SK-N-SH (cell line): ENCODE measurements at regions not wholly inside any gene's neighbourhood (a gene's known extent, or its start where the extent isn't known, plus 50 kb on each side); places are given as distances from the start of the nearest gene placed in this dataset.

Experiments used
- CTCF ChIA-PET: fragments of 300-600, 350-600 bp; formaldehyde crosslinking; extraction: SDS; loops from one replicate; lab custom pipeline; 2021; lab: Yijun Ruan, JAX
- POLR2A ChIA-PET: fragments of 350-600 bp; sonication (Branson Sonifier 250); formaldehyde crosslinking; extraction: SDS; loops from one replicate; lab custom pipeline; 2020; ENCODE audit warnings: antibody characterized with exemption, inconsistent platforms; lab: Yijun Ruan, JAX
- DNase-seq: peaks from one replicate; pipeline ENCODE4 v3.0.0; 2012
- H2AFZ ChIP-seq: fragments of 200-600 bp; sonication (generic); 2 replicates; pipeline ENCODE4 v1.8.1; 2016; ENCODE audit warnings: antibody characterized with exemption, mild to moderate bottlenecking, low read depth
- H3F3A ChIP-seq: fragments of 200-600 bp; sonication (generic); replicated peaks from 2 replicates; pipeline ENCODE3; 2016; ENCODE audit warnings: antibody characterized with exemption, mild to moderate bottlenecking; ENCODE audit not compliant: insufficient read depth
- H3K27ac ChIP-seq, 2 experiments: fragments of 200-500 bp in 1 of 2; fragments of 200-600 bp in 1 of 2; sonication (Bioruptor generic) in 1 of 2; sonication (generic), shearing (Covaris generic) in 1 of 2; 2 replicates each; pipeline versions ENCODE4 v1.5.1 to v1.6.1; 2014 to 2016; ENCODE audit warnings: low read depth in 2 of 2, inconsistent platforms in 1 of 2, low read length in 1 of 2, mild to moderate bottlenecking in 1 of 2, mixed read lengths in 1 of 2
- H3K27me3 ChIP-seq: fragments of 200-600 bp; sonication (generic), shearing (Covaris generic); 2 replicates; pipeline ENCODE4 v1.6.1; 2016; ENCODE audit warnings: mixed run types; ENCODE audit not compliant: insufficient read depth
- H3K36me3 ChIP-seq, 2 experiments: fragments of 200-500 bp in 1 of 2; fragments of 200-600 bp in 1 of 2; sonication (Bioruptor generic) in 1 of 2; sonication (generic) in 1 of 2; replicated peaks in 1 of 2; 2 replicates each; pipeline versions ENCODE3 to v1.5.1; 2014 to 2016; ENCODE audit warnings: low read length in 1 of 2, mild to moderate bottlenecking in 1 of 2; ENCODE audit not compliant: insufficient read depth in 2 of 2, control insufficient read depth in 1 of 2
- H3K4me1 ChIP-seq, 2 experiments: fragments of 200-500 bp in 1 of 2; fragments of 200-600 bp in 1 of 2; sonication (Bioruptor generic) in 1 of 2; sonication (generic), shearing (Covaris generic) in 1 of 2; 2 replicates each; pipeline versions ENCODE4 v1.5.1 to v1.6.1; 2014 to 2016; ENCODE audit warnings: low read depth in 1 of 2, low read length in 1 of 2, mixed run types in 1 of 2; ENCODE audit not compliant: insufficient read depth in 2 of 2, control insufficient read depth in 1 of 2
- H3K4me2 ChIP-seq: fragments of 200-600 bp; sonication (generic), shearing (Covaris generic); 2 replicates; pipeline ENCODE4 v1.6.1; 2017; ENCODE audit warnings: mixed run types
- H3K4me3 ChIP-seq, 2 experiments: fragments of 200-500 bp in 1 of 2; fragments of 200-600 bp in 1 of 2; sonication (Bioruptor generic) in 1 of 2; sonication (generic), shearing (Covaris generic) in 1 of 2; 2 replicates each; pipeline versions ENCODE4 v1.5.1 to v1.8.1; 2014 to 2016; ENCODE audit warnings: low read depth in 2 of 2, inconsistent platforms in 1 of 2, low read length in 1 of 2, mild to moderate bottlenecking in 1 of 2, mixed read lengths in 1 of 2, moderate library complexity in 1 of 2
- H3K79me2 ChIP-seq: fragments of 200-600 bp; sonication (generic); 2 replicates; pipeline ENCODE4 v1.8.1; 2017; ENCODE audit warnings: mild to moderate bottlenecking; ENCODE audit not compliant: insufficient read depth
- H3K9ac ChIP-seq: fragments of 200-600 bp; sonication (generic); 2 replicates; pipeline ENCODE4 v1.6.1; 2017; ENCODE audit warnings: mixed run types
- H3K9me2 ChIP-seq: fragments of 200-600 bp; sonication (generic); 2 replicates; pipeline ENCODE4 v1.6.1; 2017; ENCODE audit warnings: mixed run types
- H3K9me3 ChIP-seq: fragments of 200-600 bp; sonication (generic); 2 replicates; pipeline ENCODE4 v1.6.1; 2017; ENCODE audit warnings: mixed run types, mild to moderate bottlenecking, moderate library complexity
- H4K20me1 ChIP-seq: fragments of 200-600 bp; sonication (generic); 2 replicates; pipeline ENCODE4 v1.6.1; 2017; ENCODE audit warnings: mild to moderate bottlenecking, mixed run types; ENCODE audit not compliant: insufficient read depth
- CTCF ChIP-seq: fragments of 200-600 bp; sonication (generic); IDR thresholded peaks from 2 replicates; pipeline ENCODE4 v1.6.1; 2017; ENCODE audit warnings: antibody characterized with exemption, mild to moderate bottlenecking, moderate library complexity
- EZH2phosphoT487 ChIP-seq: fragments of 200-600 bp; sonication (generic); IDR thresholded peaks from 2 replicates; pipeline ENCODE4 v1.6.1; 2017; ENCODE audit warnings: low read depth, mixed run types, mild to moderate bottlenecking, antibody characterized with exemption, moderate library complexity, borderline replicate concordance
- FOSL2 ChIP-seq: IDR thresholded peaks from 2 replicates; pipeline ENCODE4 v1.4.0; 2012; ENCODE audit warnings: low read depth, mild to moderate bottlenecking, moderate library complexity, borderline replicate concordance
- FOXM1 ChIP-seq: IDR thresholded peaks from 2 replicates; pipeline ENCODE4 v1.4.0; 2012; ENCODE audit warnings: low read depth, mild to moderate bottlenecking
- GATA2 ChIP-seq: sonication (generic); formaldehyde crosslinking; IDR thresholded peaks from 2 replicates; pipeline ENCODE4 v1.5.0; 2020; ENCODE audit warnings: mild to moderate bottlenecking, missing genetic modification reagents
- MAX ChIP-seq: IDR thresholded peaks from 2 replicates; pipeline ENCODE4 v1.4.0; 2012; ENCODE audit warnings: low read depth
- MEF2A ChIP-seq: IDR thresholded peaks from 2 replicates; pipeline ENCODE4 v1.4.0; 2012; ENCODE audit warnings: low read depth, borderline replicate concordance
- NFIC ChIP-seq: IDR thresholded peaks from 2 replicates; pipeline ENCODE4 v1.4.0; 2012; ENCODE audit warnings: borderline replicate concordance
- NRF1 ChIP-seq: IDR thresholded peaks from 2 replicates; pipeline ENCODE4 v1.6.1; 2012; ENCODE audit warnings: low read depth, mild to moderate bottlenecking, low read length
- PBX3 ChIP-seq: IDR thresholded peaks from 2 replicates; pipeline ENCODE4; 2012
- RCOR1 ChIP-seq: fragments of 150-350 bp; IDR thresholded peaks from 2 replicates; pipeline ENCODE4 v1.6.1; 2017; ENCODE audit warnings: antibody characterized with exemption, low read length
- RFX5 ChIP-seq: IDR thresholded peaks from 2 replicates; pipeline ENCODE4 v1.6.1; 2012; ENCODE audit warnings: mild to moderate bottlenecking, improper control_type of control experiment, low read length
- RXRA ChIP-seq: IDR thresholded peaks from 2 replicates; pipeline ENCODE4 v1.4.0; 2012; ENCODE audit warnings: low read depth, mild to moderate bottlenecking, borderline replicate concordance
- SMC3 ChIP-seq: IDR thresholded peaks from 2 replicates; pipeline ENCODE4 v1.6.1; 2012; ENCODE audit warnings: low read depth, low read length, improper control_type of control experiment
- TAF1 ChIP-seq: IDR thresholded peaks from 2 replicates; pipeline ENCODE4 v1.6.1; 2012; ENCODE audit warnings: low read depth, mild to moderate bottlenecking, low read length, moderate library complexity, borderline replicate concordance
- TEAD4 ChIP-seq: IDR thresholded peaks from 2 replicates; pipeline ENCODE4 v1.4.0; 2012; ENCODE audit warnings: mild to moderate bottlenecking, borderline replicate concordance; ENCODE audit not compliant: insufficient read depth
- USF2 ChIP-seq: fragments of 150-350 bp; IDR thresholded peaks from 2 replicates; pipeline ENCODE4 v1.6.1; 2017; ENCODE audit warnings: antibody characterized with exemption, low read length, low read depth, borderline replicate concordance
- ZBTB33 ChIP-seq: IDR thresholded peaks from 2 replicates; pipeline ENCODE4 v1.4.0; 2012; ENCODE audit warnings: low read depth, borderline replicate concordance
- WGBS: methylation state at CpG from one replicate; pipeline ENCODE4 v1.1.6; 2017; ENCODE audit warnings: low lambda C conversion rate; 5-methylcytosine and 5-hydroxymethylcytosine counted together

GRCh38 chr6:9515633-9516606, 899.0 kb downstream of the TFAP2A start (continued):
- no peak for TF ChIP-seq USF2
- TF ChIP-seq RFX5: peak; percentile 31; the same call in 1 of the 2 replicates
- TF ChIP-seq NRF1: no peak
- TF ChIP-seq FOSL2: peak; percentile 76; the same call in 1 of the 2 replicates

- 85% methylated on average over 1 of the region's 1 CpG for WGBS
- POLR2A ChIA-PET: no interaction called here
- no peaks in the 10 kb centered on the region for H3K79me2 ChIP-seq
Observed at GRCh38 chr6:9514146-9514545, 900.7 kb downstream of the TFAP2A start.

More at GRCh38 chr6:9514146-9514545, 900.7 kb downstream of the TFAP2A start:
- H3K4me2 ChIP-seq: no peak overlapping the region
- no peaks in the 10 kb centered on the region for H3K9me3 ChIP-seq
- DNase-seq: no peak
- H3K27ac ChIP-seq: no peak overlapping the region
- peaks cover 10% of the 10 kb centered on the region for H3F3A ChIP-seq
- H3K27me3 ChIP-seq: no peaks in the 10 kb centered on the region
- CTCF ChIA-PET: interaction anchor here (1.0 kb wide), 1 partner anchor 11 kb away, joined by 3 read pairs; no protein-coding TSS in a partner anchor
- H3K4me3 ChIP-seq: no peak overlapping the region
- H2AFZ ChIP-seq: no peak overlapping the region
- no peaks in the 10 kb centered on the region for H3K36me3 ChIP-seq
- H3K9me2 ChIP-seq: no peaks in the 10 kb centered on the region
- no peaks in the 10 kb centered on the region for H4K20me1 ChIP-seq
- no peak overlapping the region for H3K9ac ChIP-seq
- TF ChIP-seq RXRA (no peak), SMC3 (no peak), FOXM1 (no peak), MAX (no peak), PBX3 (no peak), USF2 (no peak), EZH2phosphoT487 (no peak), RCOR1 (no peak), MEF2A (no peak), GATA2 (CRISPR knock-in tag) (no peak), CTCF (no peak), TAF1 (no peak), ZBTB33 (no peak), NFIC (no peak), TEAD4 (no peak)
- peaks cover 0 to 12% of the 10 kb centered on the region in 2 experiments; a peak in 1 of 4 replicates for H3K4me1 ChIP-seq
